ENCODE measurements at regions not wholly inside any gene's neighbourhood (a gene's known extent, or its start where the extent isn't known, plus 50 kb on each side); places are given as distances from the start of the nearest gene placed in this dataset.

- TF ChIP-seq CHD7 (IDR thresholded peaks at IDR 0.05; ENCODE audit: insufficient replicate concordance, low read length) (peak; percentile 45), POU5F1 (IDR thresholded peaks at IDR 0.05; ENCODE audit: low read depth, low read length) (no peak), TBP (IDR thresholded peaks at IDR 0.05; ENCODE audit: low read depth, low read length) (no peak), RAD21 (IDR thresholded peaks at IDR 0.05 in 1 of 2, conservative IDR thresholded peaks at IDR 0.05 in 1 of 2; ENCODE audit: low read depth in 2 of 2, low read length in 2 of 2) (peak; percentile 63 to 76), SP1 (IDR thresholded peaks at IDR 0.05; ENCODE audit: low read depth, low read length) (no peak), RXRA (IDR thresholded peaks at IDR 0.05; ENCODE audit: insufficient read depth, low read depth, low read length) (no peak), TAF7 (optimal IDR thresholded peaks at IDR 0.05; ENCODE audit: borderline replicate concordance, low read depth, low read length) (no peak), BACH1 (IDR thresholded peaks at IDR 0.05; ENCODE audit: low read length) (no peak)
These were observed 612.1 kb downstream of the KCNJ3 start (continued) for GRCh38 chr2:155310589-155310988.

Data from H1 (cell line).